A549 (cell line): ENCODE measurements at regions not wholly inside any gene's neighbourhood (a gene's known extent, or its start where the extent isn't known, plus 50 kb on each side); places are given as distances from the start of the nearest gene placed in this dataset.

Experiments used
- CHD4 ChIP-seq: fragments of 200-600 bp; sonication (generic); IDR thresholded peaks from 2 replicates; pipeline ENCODE4 v1.6.1; 2016; ENCODE audit warnings: antibody characterized with exemption, mild to moderate bottlenecking, borderline replicate concordance
- EP300 ChIP-seq, 2 experiments: fragments of >200 bp; sonication (Bioruptor Twin); formaldehyde crosslinking; IDR thresholded peaks; 2 replicates in 1 of 2; 3 replicates in 1 of 2; pipeline ENCODE4 v1.6.1; 2016 to 2017
- KDM5A ChIP-seq: fragments of 200-600 bp; sonication (generic); IDR thresholded peaks from 2 replicates; pipeline ENCODE4 v1.6.1; 2016; ENCODE audit warnings: antibody characterized with exemption, mild to moderate bottlenecking
- NPAS2 ChIP-seq: fragments of 250-450 bp; sonication (Bioruptor Pico); IDR thresholded peaks from 2 replicates; pipeline ENCODE4 v1.8.0; 2022; ENCODE audit warnings: mild to moderate bottlenecking, moderate library complexity, borderline replicate concordance
- POLR2A ChIP-seq: IDR thresholded peaks from 2 replicates; pipeline ENCODE4 v1.6.1; 2012; ENCODE audit warnings: mild to moderate bottlenecking, low read length
- RFX5 ChIP-seq: fragments of 450-650 bp; IDR thresholded peaks from 2 replicates; pipeline ENCODE4 v1.7.1; 2014; ENCODE audit warnings: antibody characterized with exemption, mild to moderate bottlenecking, moderate library complexity
- TF ChIP-seq, protein P1 (sequence below): IDR thresholded peaks from 2 replicates; pipeline ENCODE4 v1.6.1; 2012

DNA sequence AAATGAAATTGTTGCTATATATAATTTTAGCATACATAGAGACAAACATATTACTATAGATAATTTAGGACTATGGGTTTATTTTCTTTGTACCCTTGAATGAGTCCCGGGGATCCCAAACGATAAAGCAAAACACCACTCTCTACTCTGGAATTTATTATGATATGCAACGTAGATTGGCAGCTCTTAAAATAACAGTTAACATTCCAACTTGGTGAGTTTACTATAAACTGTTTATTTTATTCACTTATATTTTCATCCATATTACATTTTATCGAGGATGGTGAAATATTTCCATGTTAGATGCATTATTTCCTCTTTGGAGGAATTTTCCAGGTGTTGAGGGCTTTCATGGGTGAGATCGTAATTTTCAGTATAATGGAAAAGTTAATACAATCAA, 138.7 kb upstream of the DGKB start:
- TF ChIP-seq KDM5A (no peak), EP300 (IDR thresholded peaks at IDR 0.05) (no peak), POLR2A (no peak), CHD4 (no peak), NPAS2 (no peak), RFX5 (no peak)
- TF ChIP-seq, protein P1, sequence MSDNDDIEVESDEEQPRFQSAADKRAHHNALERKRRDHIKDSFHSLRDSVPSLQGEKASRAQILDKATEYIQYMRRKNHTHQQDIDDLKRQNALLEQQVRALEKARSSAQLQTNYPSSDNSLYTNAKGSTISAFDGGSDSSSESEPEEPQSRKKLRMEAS: no peak
